Brain microvascular endothelial cell (primary cell): ENCODE measurements at regions not wholly inside any gene's neighbourhood (a gene's known extent, or its start where the extent isn't known, plus 50 kb on each side); places are given as distances from the start of the nearest gene placed in this dataset.

Experiments
- DNase-seq: peaks from one replicate; pipeline ENCODE4 v3.0.0-alpha.2; 2020
- H3K27ac ChIP-seq: fragments of 250-450 bp; sonication (Bioruptor Pico); 2 replicates; pipeline ENCODE4 v1.5.1; 2020; ENCODE audit warnings: mild to moderate bottlenecking, moderate library complexity
- H3K27me3 ChIP-seq: fragments of 250-450 bp; sonication (Bioruptor Pico); replicated peaks from 2 replicates; pipeline ENCODE4 v1.5.1; 2020; ENCODE audit warnings: mild to moderate bottlenecking
- H3K36me3 ChIP-seq: fragments of 250-450 bp; sonication (Bioruptor Pico); replicated peaks from 2 replicates; pipeline ENCODE4 v1.5.1; 2020; ENCODE audit warnings: mild to moderate bottlenecking
- H3K4me3 ChIP-seq: 2 replicates; pipeline ENCODE4 v1.5.1; 2011; ENCODE audit warnings: low read depth, mild to moderate bottlenecking, control low read depth, low read length, moderate library complexity
- in situ Hi-C: cut with HindIII; loops from 2 replicates; pipeline ENCODE4 v1.10.0; 2017; ENCODE audit warnings: low sequenced_read_pairs, low pct_ligation_motif_present
- TF ChIP-seq, protein P1 (sequence below): IDR thresholded peaks from 2 replicates; pipeline ENCODE4 v1.5.1; 2011; ENCODE audit warnings: low read depth, mild to moderate bottlenecking, moderate library complexity, low read length, control low read depth, inconsistent platforms; ENCODE audit errors: missing control alignments

DNA sequence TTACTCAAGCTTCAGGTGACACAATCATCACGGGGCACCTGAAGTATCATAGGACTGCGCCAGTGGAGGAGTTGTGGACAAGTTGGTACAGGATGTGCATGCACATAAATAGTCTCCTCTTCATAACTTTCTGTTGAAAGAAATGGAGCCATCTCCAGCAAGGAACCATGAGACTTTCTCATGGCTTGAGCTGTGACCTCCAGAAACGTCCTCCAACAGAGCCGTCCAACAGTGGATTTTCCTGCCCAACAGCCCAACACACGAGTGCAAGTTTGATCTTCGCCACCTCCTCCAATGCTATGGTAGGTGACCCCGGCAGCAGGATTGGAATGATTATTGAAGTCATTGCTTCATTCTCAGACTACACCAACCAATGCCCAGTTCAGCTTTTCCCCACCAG is 105.1 kb upstream of the ZNF507 start:
- in situ Hi-C loops = no loop called here
- H3K4me3 ChIP-seq = no peak overlapping the region
- no peaks in the 10 kb centered on the region for H3K36me3 ChIP-seq
- H3K27me3 ChIP-seq = no peaks in the 10 kb centered on the region
- H3K27ac ChIP-seq = no peak overlapping the region
- DNase-seq = no peak
- TF ChIP-seq, protein P1, sequence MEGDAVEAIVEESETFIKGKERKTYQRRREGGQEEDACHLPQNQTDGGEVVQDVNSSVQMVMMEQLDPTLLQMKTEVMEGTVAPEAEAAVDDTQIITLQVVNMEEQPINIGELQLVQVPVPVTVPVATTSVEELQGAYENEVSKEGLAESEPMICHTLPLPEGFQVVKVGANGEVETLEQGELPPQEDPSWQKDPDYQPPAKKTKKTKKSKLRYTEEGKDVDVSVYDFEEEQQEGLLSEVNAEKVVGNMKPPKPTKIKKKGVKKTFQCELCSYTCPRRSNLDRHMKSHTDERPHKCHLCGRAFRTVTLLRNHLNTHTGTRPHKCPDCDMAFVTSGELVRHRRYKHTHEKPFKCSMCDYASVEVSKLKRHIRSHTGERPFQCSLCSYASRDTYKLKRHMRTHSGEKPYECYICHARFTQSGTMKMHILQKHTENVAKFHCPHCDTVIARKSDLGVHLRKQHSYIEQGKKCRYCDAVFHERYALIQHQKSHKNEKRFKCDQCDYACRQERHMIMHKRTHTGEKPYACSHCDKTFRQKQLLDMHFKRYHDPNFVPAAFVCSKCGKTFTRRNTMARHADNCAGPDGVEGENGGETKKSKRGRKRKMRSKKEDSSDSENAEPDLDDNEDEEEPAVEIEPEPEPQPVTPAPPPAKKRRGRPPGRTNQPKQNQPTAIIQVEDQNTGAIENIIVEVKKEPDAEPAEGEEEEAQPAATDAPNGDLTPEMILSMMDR = no peak

DNA sequence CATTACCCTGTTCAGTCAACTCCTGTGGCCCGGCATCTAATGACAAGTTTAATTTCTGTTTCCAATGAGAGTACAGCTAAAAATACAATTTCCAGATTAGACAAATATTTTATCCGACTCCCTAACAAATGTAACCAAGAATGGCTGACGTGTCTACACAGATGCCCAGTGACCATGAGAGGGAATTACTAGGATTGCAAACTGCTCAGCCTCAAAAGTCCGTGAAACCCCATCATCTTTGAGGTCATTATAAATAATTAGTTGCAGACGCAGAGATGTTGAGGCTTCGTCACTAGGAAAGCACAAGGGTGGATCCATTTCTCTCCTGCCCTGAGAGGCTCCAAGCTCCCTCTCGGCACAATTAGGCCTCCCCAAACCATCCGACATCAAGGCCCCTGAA is 104.1 kb upstream of the ZNF507 start:
- H3K4me3 ChIP-seq = no peak overlapping the region
- in situ Hi-C loops = no loop called here
- no peaks in the 10 kb centered on the region for H3K27me3 ChIP-seq
- no peak for DNase-seq
- TF ChIP-seq, protein P1 = no peak
- no peaks in the 10 kb centered on the region for H3K36me3 ChIP-seq
- no peak overlapping the region for H3K27ac ChIP-seq

DNA sequence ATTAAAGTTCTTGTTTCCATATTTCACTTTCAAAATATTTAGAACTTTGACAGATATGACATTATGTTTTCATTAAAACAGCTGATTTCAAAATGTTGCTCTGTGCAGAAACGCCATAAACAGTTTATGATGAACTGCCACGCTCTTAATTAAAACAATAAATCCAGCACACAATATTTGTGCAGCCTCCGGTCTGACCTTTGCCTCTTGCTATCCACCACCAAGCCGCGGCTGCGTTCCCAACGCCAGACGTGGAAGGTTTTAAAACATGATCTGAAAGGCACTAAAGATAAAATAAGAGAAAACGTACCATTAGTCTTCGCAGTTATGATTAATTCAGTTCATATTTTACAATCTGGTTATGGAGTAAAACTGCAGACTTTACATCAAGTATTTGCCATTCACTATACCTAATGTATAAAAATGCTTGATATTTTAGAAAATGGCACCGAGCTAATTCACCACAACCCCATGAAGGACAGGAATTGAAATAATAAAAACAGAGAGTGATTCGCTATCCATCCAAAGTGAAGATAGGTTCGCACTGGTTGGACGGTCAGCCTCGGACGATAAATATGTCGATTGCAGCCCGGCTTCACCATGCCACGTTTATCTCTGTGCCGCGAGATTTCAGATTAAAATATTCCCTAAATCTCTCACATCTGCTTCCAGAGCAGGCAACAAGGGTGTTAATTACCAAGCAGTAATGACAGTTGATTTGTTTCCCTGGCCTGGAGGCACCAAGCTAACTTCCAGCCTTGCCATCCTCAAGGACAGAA is 103.3 kb upstream of the ZNF507 start:
- Histone ChIP-seq H3K27ac (no peak overlapping the region), H3K36me3 (no peaks in the 10 kb centered on the region), H3K27me3 (no peaks in the 10 kb centered on the region), H3K4me3 (no peak overlapping the region)
- DNase-seq = no peak
- in situ Hi-C loops = no loop called here
- TF ChIP-seq, protein P1 = no peak

DNA sequence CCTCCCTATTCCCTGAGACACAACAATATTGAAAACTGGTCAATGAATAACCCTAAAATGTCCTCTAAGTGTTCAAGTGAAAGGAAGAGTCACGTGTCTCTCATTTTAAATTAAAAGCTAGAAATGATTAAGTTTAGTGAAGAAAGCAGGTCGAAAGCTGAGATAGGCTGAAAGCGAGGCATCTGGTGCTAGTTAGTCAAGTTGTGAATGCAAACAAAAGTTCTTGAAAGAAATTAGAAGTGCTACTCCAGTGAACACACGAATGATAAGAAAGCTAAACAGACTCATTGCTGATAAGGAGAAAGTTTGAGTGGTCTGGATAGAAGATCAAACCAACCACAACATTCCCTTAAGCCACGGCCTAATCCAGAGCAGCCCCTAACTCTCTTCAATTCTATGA is 99.4 kb upstream of the ZNF507 start:
- Histone ChIP-seq H3K36me3 (no peaks in the 10 kb centered on the region), H3K27ac (no peak overlapping the region), H3K4me3 (no peak overlapping the region), H3K27me3 (no peaks in the 10 kb centered on the region)
- TF ChIP-seq, protein P1 = no peak
- in situ Hi-C loops = no loop called here
- DNase-seq = no peak

DNA sequence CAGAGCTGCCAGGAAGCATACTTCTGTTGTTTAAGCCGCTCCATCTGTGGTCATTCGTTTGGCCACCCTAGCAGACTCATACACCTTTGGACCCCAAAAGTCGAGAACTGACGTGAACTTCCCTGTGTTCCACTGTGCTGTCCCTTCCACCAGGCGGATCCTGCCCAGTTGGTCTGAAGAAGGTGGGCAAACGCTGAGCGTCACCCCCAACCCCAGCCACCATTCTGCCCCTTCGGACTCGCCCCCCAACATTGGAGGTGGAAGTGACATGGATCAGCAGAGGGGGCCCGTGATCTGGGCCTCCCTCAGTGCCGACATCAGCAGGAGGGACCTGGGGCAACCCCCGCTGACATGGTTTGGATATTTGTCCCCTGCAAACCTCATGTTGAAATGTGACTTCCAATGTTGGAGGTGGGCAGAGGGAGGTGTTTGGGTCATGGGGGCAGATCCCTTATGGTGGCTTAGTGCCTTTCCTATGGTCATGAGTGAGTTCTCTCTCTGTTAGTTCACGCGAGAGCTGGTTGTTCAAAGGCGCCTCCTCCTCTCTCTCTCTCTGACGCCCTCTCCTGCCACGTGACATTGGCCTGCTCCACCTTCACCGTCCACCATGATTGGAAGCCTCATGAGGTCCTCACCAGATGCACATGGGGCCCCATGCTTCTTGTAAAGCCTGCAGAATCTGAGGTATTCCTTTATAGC is 93.6 kb upstream of the ZNF507 start:
- DNase-seq = no peak
- TF ChIP-seq, protein P1 = no peak

More for the DNA sequence above, 93.6 kb upstream of the ZNF507 start:
- in situ Hi-C loops = no loop called here
- Histone ChIP-seq H3K4me3 (no peak overlapping the region), H3K36me3 (no peaks in the 10 kb centered on the region), H3K27me3 (no peaks in the 10 kb centered on the region), H3K27ac (no peak overlapping the region)
